Endothelial cell of umbilical vein (primary cell): ENCODE measurements at regions not wholly inside any gene's neighbourhood (a gene's known extent, or its start where the extent isn't known, plus 50 kb on each side); places are given as distances from the start of the nearest gene placed in this dataset.

ENCODE experiments used
- BruUV-seq: library from RNA; stranded (reverse); fragments of 400-500 nt; replicated peaks from 2 replicates; lab custom pipeline; 2021; lab: Mats Ljungman, UMichigan
- CTCF ChIA-PET: fragments of 300-600, 350-600 bp; sonication (Branson Sonifier 250); formaldehyde crosslinking; loops from one replicate; lab custom pipeline; 2021; ENCODE audit warnings: antibody characterized with exemption, inconsistent platforms; lab: Charles Lee
- POLR2A ChIA-PET: fragments of 300-600, 350-600 bp; sonication (Branson Sonifier 250); formaldehyde crosslinking; loops from one replicate; lab custom pipeline; 2021; ENCODE audit warnings: antibody characterized with exemption, inconsistent platforms; lab: Charles Lee
- DNase-seq: peaks from one replicate; pipeline ENCODE4 v3.0.0-alpha.2; 2011; ENCODE audit warnings: low read depth, low spot score
- FAIRE-seq: peaks from 2 replicates; lab custom pipeline; 2011; peaks lifted over from hg19 to GRCh38; lab: Jason Lieb, UNC
- H2AFZ ChIP-seq: 2 replicates; pipeline ENCODE4 v1.6.0; 2012; ENCODE audit warnings: low read depth, low read length, control low read depth, inconsistent platforms
- H3K27ac ChIP-seq: 2 replicates; pipeline ENCODE4 v1.5.1; 2011; ENCODE audit warnings: low read depth, mild to moderate bottlenecking, control low read depth, low read length, moderate library complexity; ENCODE audit not compliant: insufficient read depth
- H3K27me3 ChIP-seq, 2 experiments: 2 replicates each; pipeline versions ENCODE4 v1.6.0 to v1.6.1; 2011; ENCODE audit warnings: low read length in 2 of 2, mixed read lengths in 1 of 2; ENCODE audit not compliant: control insufficient read depth in 2 of 2, insufficient read depth in 2 of 2
- H3K36me3 ChIP-seq, 2 experiments: 2 replicates in 1 of 2; 3 replicates in 1 of 2; pipeline ENCODE4 v1.5.1; 2011; ENCODE audit warnings: low read length in 2 of 2, mild to moderate bottlenecking in 1 of 2, moderate library complexity in 1 of 2; ENCODE audit not compliant: control insufficient read depth in 2 of 2, insufficient read depth in 2 of 2; ENCODE audit errors: extremely low read depth in 1 of 2
- H3K4me1 ChIP-seq: 3 replicates; pipeline ENCODE4 v1.5.1; 2011; ENCODE audit warnings: mild to moderate bottlenecking, low read length; ENCODE audit not compliant: control insufficient read depth, insufficient read depth; ENCODE audit errors: extremely low read depth
- H3K4me2 ChIP-seq: 2 replicates; pipeline ENCODE4 v1.6.1; 2011; ENCODE audit warnings: low read length, control low read depth, mixed read lengths; ENCODE audit not compliant: insufficient read depth
- H3K4me3 ChIP-seq, 3 experiments: fragments of 200-600 bp in 1 of 3; sonication (generic), shearing (Covaris generic) in 1 of 3; replicated peaks in 1 of 3; 2 replicates each; pipeline ENCODE4 v1.5.1; 2011 to 2016; ENCODE audit warnings: control low read depth in 3 of 3, low read length in 3 of 3, mild to moderate bottlenecking in 2 of 3, inconsistent platforms in 1 of 3, low read depth in 1 of 3, moderate library complexity in 1 of 3; ENCODE audit not compliant: insufficient read depth in 1 of 3
- H3K79me2 ChIP-seq: 2 replicates; pipeline ENCODE4 v1.6.0; 2012; ENCODE audit warnings: low read length, inconsistent platforms; ENCODE audit not compliant: control insufficient read depth, insufficient read depth
- H3K9ac ChIP-seq: replicated peaks from 2 replicates; pipeline ENCODE3; 2011; ENCODE audit warnings: low read length, control low read depth; ENCODE audit not compliant: insufficient read depth; ENCODE audit errors: extremely low read depth
- H3K9me1 ChIP-seq: replicated peaks from 3 replicates; pipeline ENCODE4 v1.6.0; 2011; ENCODE audit warnings: mild to moderate bottlenecking, low read length; ENCODE audit not compliant: control insufficient read depth, insufficient read depth; ENCODE audit errors: extremely low read depth
- H3K9me3 ChIP-seq: replicated peaks from 2 replicates; pipeline ENCODE4 v1.5.1; 2012; ENCODE audit warnings: low read length, inconsistent platforms; ENCODE audit not compliant: control insufficient read depth, insufficient read depth
- H4K20me1 ChIP-seq: replicated peaks from 2 replicates; pipeline ENCODE3; 2011; ENCODE audit warnings: mild to moderate bottlenecking, low read length; ENCODE audit not compliant: control insufficient read depth, insufficient read depth; ENCODE audit errors: extremely low read depth
- CTCF ChIP-seq, 2 donors: IDR thresholded peaks; 1 replicate in 1 of 2; 2 replicates in 1 of 2; pipeline ENCODE4 v1.5.1; 2011; ENCODE audit warnings: low read length in 2 of 2, mild to moderate bottlenecking in 2 of 2, moderate library complexity in 2 of 2, control low read depth in 1 of 2, inconsistent platforms in 1 of 2, low read depth in 1 of 2; ENCODE audit not compliant: insufficient read depth in 1 of 2; ENCODE audit errors: extremely low read depth in 1 of 2
- EZH2 ChIP-seq: IDR thresholded peaks from 2 replicates; pipeline ENCODE4 v1.6.1; 2012; ENCODE audit warnings: borderline replicate concordance, low read depth, mild to moderate bottlenecking, moderate library complexity, low read length, inconsistent platforms; ENCODE audit not compliant: severe bottlenecking
- FOS ChIP-seq: IDR thresholded peaks from 2 replicates; pipeline ENCODE4 v1.6.1; 2011; ENCODE audit warnings: mild to moderate bottlenecking, low read length, moderate library complexity, borderline replicate concordance; ENCODE audit not compliant: insufficient read depth
- GATA2 ChIP-seq: IDR thresholded peaks from 2 replicates; pipeline ENCODE4 v1.7.0; 2011; ENCODE audit warnings: low read depth, mild to moderate bottlenecking, moderate library complexity, mixed read lengths, low read length; ENCODE audit not compliant: insufficient read length, insufficient read depth
- JUN ChIP-seq: IDR thresholded peaks from 2 replicates; pipeline ENCODE4 v1.6.1; 2011; ENCODE audit warnings: borderline replicate concordance, low read depth; ENCODE audit not compliant: insufficient read length, insufficient read depth
- MAX ChIP-seq: IDR thresholded peaks from 2 replicates; pipeline ENCODE4 v1.6.1; 2011; ENCODE audit not compliant: insufficient read depth, insufficient read length
- MYC ChIP-seq: IDR thresholded peaks from one replicate; pipeline ENCODE4 v1.6.1; 2011; ENCODE audit warnings: mild to moderate bottlenecking, low read depth, low read length
- POLR2A ChIP-seq: IDR thresholded peaks from 2 replicates; pipeline ENCODE4 v1.6.1; 2012; ENCODE audit warnings: low read depth, mild to moderate bottlenecking, control low read depth, low read length
- POLR2AphosphoS5 ChIP-seq: IDR thresholded peaks from 2 replicates; pipeline ENCODE4 v1.6.1; 2012; ENCODE audit warnings: low read depth, mild to moderate bottlenecking, control low read depth, low read length, moderate library complexity; ENCODE audit not compliant: insufficient read depth
- dilution Hi-C: fragments of 300-500 bp; cut with MboI; formaldehyde crosslinking; loops from one replicate; pipeline ENCODE4 v1.15.0; 2019; ENCODE audit warnings: low sequenced_read_pairs; ENCODE audit not compliant: extremely low pct_ligation_motif_present
- intact Hi-C: fragments of 100-400 bp; cut with micrococcal nuclease; formaldehyde crosslinking; loops from one replicate; pipeline ENCODE4 v1.10.0; 2022

DNA sequence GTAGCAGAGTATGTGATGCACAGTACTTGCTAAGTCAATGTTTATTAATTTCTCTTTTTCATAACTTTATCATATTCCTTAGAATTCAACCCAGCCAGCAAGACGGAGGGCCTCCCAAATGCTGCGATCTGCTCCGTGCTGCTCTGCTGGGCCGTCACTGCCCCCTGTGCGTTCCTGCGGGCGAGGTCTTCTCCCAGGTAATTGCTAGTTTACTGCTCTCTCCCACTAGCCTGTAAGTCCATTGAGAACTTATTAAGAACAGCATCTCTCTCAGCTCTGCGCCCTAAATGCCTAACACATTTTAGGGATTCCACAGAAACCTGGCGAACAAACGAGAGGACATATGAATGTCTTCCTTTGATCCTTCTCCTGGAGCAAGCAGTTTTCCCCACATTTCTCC is 153.6 kb upstream of the ARHGAP28 start:
- no peaks in the 10 kb centered on the region for H3K9me1 ChIP-seq
- no peak overlapping the region for H3K4me3 ChIP-seq
- H3K4me2 ChIP-seq: no peak overlapping the region
- dilution Hi-C loops: no loop called here
- H4K20me1 ChIP-seq: no peaks in the 10 kb centered on the region
- no peaks in the 10 kb centered on the region for H3K36me3 ChIP-seq
- H3K4me1 ChIP-seq: no peaks in the 10 kb centered on the region
- intact Hi-C loops: no loop called here
- CTCF ChIA-PET: interaction anchor here (1.0 to 1.1 kb wide), 2 partner anchors 54 to 310 kb away, joined by 3 to 5 read pairs; no protein-coding TSS in a partner anchor
- no peak overlapping the region for H3K9ac ChIP-seq
- DNase-seq (no peak), FAIRE-seq (no peak)
- H3K27ac ChIP-seq: no peak overlapping the region
- no peaks in the 10 kb centered on the region for H3K79me2 ChIP-seq
- no TSS peak for BruUV-seq
- TF ChIP-seq MAX: no peak
- TF ChIP-seq CTCF (IDR thresholded peaks at IDR 0.05; ENCODE audit: extremely low read depth in 1 of 2, insufficient read depth in 1 of 2, low read depth in 1 of 2, low read length in 2 of 2): no peak
- TF ChIP-seq JUN: no peak
- TF ChIP-seq POLR2A: no peak
- TF ChIP-seq EZH2: no peak
- TF ChIP-seq GATA2: no peak
- TF ChIP-seq MYC: no peak
- no peak for TF ChIP-seq FOS
- no peak for TF ChIP-seq POLR2AphosphoS5
- POLR2A ChIA-PET: no interaction called here
- H3K9me3 ChIP-seq: no peaks in the 10 kb centered on the region
- H3K27me3 ChIP-seq: no peaks in the 10 kb centered on the region
- no peak overlapping the region for H2AFZ ChIP-seq
